Limb (tissue), 2 donors: ENCODE measurements at regions not wholly inside any gene's neighbourhood (a gene's known extent, or its start where the extent isn't known, plus 50 kb on each side); places are given as distances from the start of the nearest gene placed in this dataset.
"Not testable (repeated sequence)": the region's sequence is repeated elsewhere in the genome, so short reads cannot be mapped to it uniquely, and the experiment has no call there.

Experiments used
- DNase-seq, 2 donors: peaks; one replicate each; pipeline ENCODE4 v3.0.0-alpha.2; 2016; ENCODE audit errors: extremely low spot score in 2 of 2

- no peak for DNase-seq
These were observed 138.7 kb downstream of the YTHDC2 start for GRCh38 chr5:113652161-113652560.

- no peak for DNase-seq
These were observed 141.3 kb downstream of the YTHDC2 start for GRCh38 chr5:113654828-113655227.

GRCh38 chr5:113660206-113660605, 146.7 kb downstream of the YTHDC2 start:
- peak in 1 of 2 donors; percentile 24 for DNase-seq

GRCh38 chr5:113660706-113661250, 147.3 kb downstream of the YTHDC2 start:
- DNase-seq, result no peak

- DNase-seq, result no peak
These were observed 150.5 kb downstream of the YTHDC2 start for GRCh38 chr5:113663879-113664541.

GRCh38 chr5:113673041-113673440, 159.5 kb downstream of the YTHDC2 start:
- no peak for DNase-seq

- DNase-seq, result no peak
These were observed 161.7 kb downstream of the YTHDC2 start for GRCh38 chr5:113675166-113675565.

- DNase-seq, result no peak
These were observed 164.7 kb downstream of the YTHDC2 start for GRCh38 chr5:113678202-113678601.

- peak; percentile 51 to 57 for DNase-seq
These were observed 165.6 kb downstream of the YTHDC2 start for GRCh38 chr5:113678924-113679575.

GRCh38 chr5:113680534-113680933, 167.0 kb downstream of the YTHDC2 start:
- no peak for DNase-seq

GRCh38 chr5:113682497-113683136, 169.1 kb downstream of the YTHDC2 start:
- DNase-seq, result no peak

- no peak for DNase-seq
These were observed 169.7 kb downstream of the YTHDC2 start for GRCh38 chr5:113683211-113683610.

GRCh38 chr5:113686599-113686998, 173.1 kb downstream of the YTHDC2 start:
- no peak for DNase-seq

- no peak for DNase-seq
These were observed 176.2 kb downstream of the YTHDC2 start for GRCh38 chr5:113689647-113690046.

GRCh38 chr5:113692466-113692865, 179.0 kb downstream of the YTHDC2 start:
- no peak for DNase-seq

- peak in 1 of 2 donors; percentile 64 for DNase-seq
These were observed 179.5 kb downstream of the YTHDC2 start for GRCh38 chr5:113692891-113693457.

- DNase-seq, result no peak
These were observed 180.2 kb downstream of the YTHDC2 start for GRCh38 chr5:113693701-113694100.

GRCh38 chr5:113694576-113694975, 181.1 kb downstream of the YTHDC2 start:
- no peak for DNase-seq

- DNase-seq, result no peak
These were observed 189.8 kb downstream of the YTHDC2 start for GRCh38 chr5:113703266-113703665.

- DNase-seq, result no peak
These were observed 192.2 kb downstream of the YTHDC2 start for GRCh38 chr5:113705657-113706056.

GRCh38 chr5:113713051-113713450, 199.6 kb downstream of the YTHDC2 start:
- DNase-seq, result no peak

- DNase-seq, result not testable (repeated sequence)
These were observed 202.4 kb downstream of the YTHDC2 start for GRCh38 chr5:113715921-113716320.
